HG03439 (cell line): ENCODE measurements at regions not wholly inside any gene's neighbourhood (a gene's known extent, or its start where the extent isn't known, plus 50 kb on each side); places are given as distances from the start of the nearest gene placed in this dataset.

Experiments used
- ATAC-seq: cut with Tn5 transposase; IDR thresholded peaks from one replicate; pipeline ENCODE4 v1.9.1; 2021; ENCODE audit warnings: mild to moderate bottlenecking, moderate library complexity; ENCODE audit not compliant: unreplicated experiment

DNA sequence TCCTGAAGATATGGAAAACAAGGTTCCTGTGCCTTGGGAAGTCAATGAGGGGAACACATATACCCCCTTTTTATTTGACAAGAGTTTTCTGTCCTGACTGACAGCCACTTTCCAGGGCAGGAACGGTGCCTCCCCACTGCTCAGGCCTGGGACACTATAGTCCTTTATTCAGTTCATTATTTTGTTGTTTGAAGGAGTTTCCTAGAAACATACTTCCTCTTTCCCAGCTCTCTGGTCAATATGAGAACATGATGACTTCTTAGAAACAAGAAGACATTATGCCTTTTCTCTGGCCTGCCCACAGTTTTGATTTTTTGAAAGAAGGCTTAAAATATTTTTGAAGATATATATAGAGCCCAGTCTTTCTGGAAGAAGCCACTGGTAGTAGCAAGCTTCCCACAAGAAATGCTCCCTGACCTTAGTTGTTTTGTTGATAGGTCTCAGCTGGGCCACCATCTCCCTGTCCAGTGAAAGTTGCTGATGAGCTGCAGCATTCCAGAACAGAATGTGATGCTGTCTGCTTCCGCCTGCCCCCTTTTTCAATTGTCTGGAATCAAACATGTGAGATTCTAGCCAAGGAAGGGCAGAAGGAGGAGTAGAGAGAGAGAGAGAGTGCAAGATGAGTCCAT, 122.7 kb upstream of the ADRA1D start:
- no peak for ATAC-seq

DNA sequence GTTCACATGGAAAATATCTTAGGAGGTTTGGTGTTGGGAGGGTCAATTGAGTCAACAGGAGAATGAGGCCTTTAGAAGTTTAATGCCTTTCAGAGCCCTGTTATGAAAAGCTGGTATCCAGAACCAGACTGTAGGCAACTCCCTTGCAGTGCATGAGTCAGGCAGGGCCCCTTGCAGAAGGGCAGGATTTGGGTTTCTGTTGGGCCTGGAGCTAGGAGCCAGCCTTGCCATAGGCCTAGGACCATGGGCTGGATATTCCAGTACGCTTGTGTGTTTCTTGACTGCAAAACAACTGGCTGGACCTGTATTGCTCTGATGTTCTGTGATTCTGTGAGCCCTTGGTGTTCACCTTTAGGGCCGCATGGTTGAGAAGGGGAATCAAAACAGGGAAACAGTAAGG, 121.8 kb upstream of the ADRA1D start:
- ATAC-seq, result no peak

DNA sequence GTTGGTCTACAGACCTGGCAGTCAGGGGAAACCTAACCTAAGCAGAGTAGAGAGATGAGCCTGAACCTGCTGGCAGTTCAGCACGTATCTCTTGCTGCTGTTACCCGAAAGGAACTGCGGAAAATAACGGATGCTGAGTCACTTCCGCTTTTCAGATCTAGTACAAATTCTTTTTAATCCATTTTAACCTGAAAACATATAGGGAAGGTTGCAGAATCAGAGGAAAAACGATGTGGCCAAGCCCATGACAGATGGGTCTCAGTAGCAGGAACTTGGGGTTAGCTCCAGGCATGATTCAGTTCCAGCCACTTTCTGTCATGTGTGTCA, 120.7 kb upstream of the ADRA1D start:
- no peak for ATAC-seq

DNA sequence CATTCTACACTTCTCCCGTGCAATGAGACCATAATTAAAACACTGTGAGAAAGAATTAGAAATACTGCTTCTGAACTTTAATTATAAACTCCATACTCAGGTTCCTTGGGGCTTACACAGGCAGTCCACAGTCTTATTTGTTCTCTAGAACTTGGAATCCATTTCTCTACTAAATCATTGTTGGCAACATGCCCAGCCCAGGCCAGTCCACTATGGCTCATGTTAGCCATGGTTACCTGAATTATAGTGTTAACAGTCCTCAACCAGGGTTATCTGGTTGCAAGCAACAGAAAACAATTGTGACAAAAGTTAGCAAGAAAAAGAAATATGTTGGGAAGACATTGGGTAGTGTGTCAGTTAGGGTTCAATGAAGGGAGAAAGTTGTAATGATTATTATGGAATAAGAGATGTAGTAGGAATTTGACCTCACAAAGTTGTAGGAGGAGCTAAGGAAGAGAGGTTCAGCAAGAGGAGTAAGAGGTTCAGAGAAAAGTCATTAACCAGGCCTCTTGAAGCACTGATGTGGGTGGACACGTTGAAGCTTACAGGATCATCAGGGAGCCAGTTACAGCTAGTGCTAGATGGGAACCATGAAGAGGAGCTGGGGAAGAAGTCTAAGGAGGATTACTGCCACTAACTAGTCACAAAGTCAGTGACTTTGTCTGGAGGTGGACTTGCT, 120.2 kb upstream of the ADRA1D start:
- no peak for ATAC-seq

DNA sequence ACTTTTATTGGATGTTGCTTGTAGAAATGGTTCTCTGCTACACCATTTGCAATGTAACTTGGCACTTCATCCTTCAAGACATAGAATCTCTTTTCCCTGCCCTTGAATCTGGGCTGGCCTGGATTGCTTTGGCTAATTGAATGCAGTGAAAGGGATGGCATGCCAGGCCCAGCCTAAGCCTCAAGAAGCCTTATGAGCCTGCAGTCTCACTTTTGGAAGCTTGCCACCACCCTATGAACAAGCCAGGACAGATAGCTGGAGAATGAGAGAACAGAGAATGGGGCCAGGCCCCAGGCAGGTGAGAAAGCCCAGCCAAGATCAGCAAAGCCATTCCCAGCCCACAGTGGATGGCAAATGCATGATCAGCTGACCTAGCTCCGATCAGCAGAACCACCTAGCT, 117.0 kb upstream of the ADRA1D start:
- no peak for ATAC-seq

DNA sequence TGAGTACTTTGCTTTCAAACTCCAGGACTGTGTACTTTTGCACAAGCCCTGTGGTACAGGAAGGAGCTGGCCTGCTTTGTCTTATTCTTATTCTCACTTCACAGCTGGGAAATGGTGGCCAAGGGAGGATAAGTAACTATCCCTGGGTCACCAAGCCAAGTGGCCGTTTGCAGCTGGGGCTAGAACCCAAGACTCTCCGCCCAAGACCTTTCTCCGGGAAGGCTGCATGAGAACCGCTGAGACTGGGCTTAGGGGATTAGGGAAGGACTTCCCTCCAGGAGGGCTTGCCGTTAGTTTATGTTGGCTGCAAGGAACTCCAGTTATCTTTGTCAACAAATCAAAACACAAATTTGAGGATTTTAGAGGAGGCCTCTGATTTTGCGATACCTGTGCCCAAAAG, 109.5 kb upstream of the ADRA1D start:
- ATAC-seq, result no peak

DNA sequence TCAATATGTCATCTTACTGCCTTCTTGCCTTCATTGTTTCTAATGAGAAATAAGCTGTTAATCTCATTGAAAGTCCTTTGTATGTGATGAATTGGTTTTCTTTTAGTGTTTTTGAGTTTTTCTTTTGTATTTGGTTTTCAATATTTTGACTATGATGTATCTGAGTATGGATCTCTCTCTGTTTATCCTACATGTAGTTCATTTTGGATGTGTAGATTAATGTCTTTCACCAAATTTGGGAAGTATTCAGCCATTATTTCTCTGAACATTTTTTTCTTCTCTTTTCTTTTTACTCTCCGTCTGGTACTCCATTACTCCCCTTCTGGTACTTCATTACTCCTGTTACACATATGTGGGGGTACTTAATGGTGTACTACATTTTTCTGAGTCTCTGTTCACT, 103.3 kb upstream of the ADRA1D start:
- no peak for ATAC-seq

DNA sequence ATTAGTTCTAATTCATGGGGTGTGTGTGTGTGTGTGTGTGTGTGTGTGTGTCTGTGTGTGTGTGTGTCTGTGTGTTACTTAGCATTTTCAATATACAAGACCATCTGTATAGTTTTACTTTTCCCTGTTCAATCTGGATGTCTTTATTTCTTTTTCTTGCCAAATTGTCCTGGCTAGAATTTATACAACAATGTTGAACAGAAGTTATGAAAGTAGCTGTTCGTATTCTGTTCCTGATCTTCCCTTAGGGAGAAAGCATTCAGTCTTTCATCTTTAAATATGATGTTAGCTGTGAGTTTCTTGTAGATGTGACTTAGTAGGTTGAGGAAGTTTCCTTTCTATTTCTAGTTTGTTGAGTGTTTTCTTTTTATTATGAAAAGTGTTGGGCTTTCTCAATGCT, 101.0 kb upstream of the ADRA1D start:
- no peak for ATAC-seq

DNA sequence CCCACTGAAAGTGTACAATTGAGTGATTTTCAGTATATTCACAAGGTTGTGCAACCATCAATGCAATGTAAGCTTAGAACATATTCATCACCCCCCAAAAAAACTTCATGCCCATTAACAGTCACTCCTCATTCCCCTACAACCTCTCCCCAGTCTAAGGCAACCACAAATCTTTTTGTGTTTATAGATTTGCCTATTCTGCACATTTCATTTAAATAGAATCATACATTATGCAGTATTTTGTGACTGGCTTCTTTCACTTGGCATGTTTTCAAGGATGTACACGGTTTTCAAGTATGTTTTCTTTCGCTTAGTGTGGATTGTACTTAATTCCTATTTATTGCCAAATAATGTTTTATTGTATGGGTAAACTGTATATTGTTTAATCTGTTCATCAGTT, 95.6 kb upstream of the ADRA1D start:
- ATAC-seq, result no peak

DNA sequence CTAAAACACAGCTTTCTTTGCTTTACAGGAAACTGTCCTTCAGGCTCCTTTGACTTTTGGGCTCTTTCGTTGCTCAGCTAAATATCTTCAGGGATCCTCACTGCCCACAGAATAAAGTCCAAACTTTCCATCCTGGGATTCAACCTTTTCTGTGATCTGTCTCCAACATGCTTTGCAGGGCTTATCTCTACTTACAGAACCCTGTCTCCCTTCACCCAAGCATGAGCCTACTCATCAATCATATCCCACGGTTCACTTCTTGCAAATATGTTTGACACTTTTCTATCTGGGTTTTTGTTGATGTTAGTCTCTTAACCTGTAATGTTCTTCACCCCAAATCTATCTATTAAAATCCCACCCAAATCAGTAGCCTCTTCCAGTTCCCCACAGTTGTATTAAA, 93.5 kb upstream of the ADRA1D start:
- ATAC-seq, result no peak

DNA sequence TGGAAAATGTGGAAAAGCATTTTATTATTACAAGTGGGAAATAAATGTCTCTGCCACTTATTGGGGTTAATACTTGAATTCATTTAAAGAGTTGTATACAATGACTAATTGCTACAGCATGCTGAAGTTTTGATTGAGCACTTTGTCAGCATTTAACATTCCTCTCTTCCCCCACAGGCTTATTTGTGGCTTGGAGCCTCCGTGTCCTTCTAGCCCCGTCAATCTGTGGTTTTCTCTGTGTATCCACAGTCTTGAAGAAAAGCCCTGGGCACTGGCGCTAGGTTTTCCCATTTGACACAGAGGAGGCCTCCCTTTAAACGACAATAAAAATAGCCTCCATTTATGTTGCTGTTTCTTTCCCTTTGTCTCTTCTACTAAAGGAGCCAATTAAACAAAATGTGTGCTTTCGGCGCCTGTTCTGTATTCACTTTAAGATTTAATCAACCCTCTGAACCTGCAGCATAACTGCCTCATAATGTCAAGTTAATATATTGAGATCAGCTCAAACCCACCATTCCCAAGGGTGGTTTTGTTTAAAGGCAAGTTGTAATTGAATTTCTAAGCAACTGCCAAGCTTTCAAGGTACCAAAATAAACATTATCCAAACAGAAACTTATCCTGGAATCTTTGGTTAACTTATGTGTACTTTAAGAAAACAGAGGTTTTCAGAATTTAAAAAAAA, 92.9 kb upstream of the ADRA1D start:
- ATAC-seq, result no peak

DNA sequence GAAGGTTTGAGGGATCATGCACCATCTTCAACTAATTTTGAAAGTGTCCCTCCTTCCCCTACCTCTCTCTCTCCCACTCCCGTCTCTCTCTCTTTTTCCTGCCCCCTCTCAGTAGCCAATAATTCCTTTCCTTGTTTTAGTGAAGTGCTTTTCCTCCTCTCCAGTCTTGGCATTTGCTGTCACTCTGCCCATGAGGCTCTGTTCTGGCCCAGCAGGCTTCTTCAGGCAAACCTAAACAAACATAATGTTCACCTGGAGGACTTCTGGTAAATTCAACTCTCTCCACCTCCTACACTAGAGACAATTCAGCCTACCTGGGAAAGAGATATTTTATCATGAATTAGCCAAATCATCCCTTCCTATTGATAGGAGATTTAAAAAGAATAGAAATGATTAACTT, 86.6 kb upstream of the ADRA1D start:
- ATAC-seq, result no peak

DNA sequence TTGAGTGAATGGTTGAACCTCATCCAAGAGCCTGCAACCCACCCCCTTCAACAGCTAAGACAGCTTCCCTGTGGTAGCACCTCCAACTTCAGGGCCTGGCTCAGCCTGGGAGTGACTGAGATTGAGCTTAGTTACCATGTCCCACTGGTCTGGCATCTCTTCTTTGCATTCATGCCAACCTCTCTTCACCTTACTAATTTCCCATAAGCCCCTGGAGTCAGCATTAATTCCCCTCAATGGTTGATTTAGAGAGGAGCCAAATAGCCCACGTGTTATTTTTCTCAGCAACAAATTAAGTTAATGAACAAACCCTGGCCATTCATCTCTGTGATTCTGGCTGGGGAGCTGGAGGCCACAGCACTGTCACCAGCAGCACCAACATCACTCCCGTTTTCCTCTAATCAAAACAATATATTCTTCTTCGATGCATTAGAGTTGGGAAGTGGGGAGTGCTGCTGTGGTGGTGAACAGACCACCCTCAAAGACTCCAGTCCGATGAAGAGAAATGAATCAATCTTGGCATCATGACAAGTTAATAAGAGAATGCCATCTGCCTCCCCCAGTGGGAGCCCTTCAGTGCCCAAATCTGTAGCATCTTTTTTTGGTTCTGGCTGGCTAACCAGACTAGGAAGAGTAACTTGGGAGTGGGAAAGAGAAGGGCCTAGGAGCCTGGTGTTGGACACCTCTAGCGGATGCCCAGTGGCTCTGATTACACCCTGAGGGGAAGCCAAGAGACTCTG, 83.2 kb upstream of the ADRA1D start:
- no peak for ATAC-seq

DNA sequence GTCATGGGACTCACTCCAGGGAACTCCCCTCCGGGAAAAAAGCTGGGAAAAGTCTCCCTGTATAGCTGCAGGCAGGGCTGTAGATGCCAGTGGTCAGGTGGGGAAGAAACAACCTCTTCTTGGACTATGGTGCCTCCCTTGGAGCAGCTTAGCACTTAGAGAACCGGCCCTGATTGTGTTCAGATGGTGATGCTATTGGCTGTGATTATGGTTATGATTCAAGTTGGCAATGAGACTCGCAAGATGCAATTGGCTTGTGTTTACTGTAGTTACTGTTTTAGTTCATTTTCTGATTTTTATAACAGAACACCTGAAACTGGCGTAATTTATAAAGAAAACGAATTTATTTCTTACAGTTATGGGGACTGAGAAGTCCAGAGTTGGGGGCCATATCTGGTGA, 80.9 kb upstream of the ADRA1D start:
- ATAC-seq, result no peak

DNA sequence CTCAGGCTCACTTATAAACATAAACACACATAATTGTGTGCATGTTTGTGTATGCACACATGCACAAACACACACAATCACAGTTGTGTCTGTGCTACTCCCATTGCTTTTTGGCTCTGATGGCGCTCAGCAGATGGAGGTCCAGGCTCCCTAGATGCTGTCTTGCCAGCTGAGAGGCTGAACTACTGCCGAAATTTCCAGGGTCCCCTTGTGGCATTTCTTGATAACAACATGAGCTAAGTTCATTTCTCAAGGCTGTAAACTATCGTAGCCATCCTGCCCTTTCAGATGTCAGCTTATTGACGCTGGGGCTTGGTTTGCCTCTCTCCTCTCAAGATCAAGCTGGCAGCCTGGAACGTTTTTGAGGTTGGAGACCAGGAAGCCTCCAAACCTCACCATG, 80.1 kb upstream of the ADRA1D start:
- no peak for ATAC-seq

DNA sequence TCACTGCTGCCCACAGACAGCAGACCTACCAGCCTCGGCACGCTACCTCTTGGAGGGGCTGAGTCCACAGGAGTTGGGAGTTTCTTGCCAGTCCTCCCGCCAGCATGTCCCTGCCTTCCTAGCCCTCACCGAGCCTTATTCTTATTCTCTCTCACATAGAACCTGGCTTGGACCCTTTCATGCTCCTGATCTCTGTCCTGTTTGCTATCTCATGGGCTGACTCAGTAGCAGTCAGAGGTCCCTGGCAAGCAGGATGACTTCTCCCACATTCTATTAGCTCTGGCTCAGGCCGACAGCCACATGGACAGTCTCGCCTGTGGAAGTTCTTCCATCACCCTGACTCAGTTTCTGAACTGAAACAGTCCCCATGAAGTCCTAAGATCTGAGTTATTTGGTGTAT, 79.5 kb upstream of the ADRA1D start:
- no peak for ATAC-seq

DNA sequence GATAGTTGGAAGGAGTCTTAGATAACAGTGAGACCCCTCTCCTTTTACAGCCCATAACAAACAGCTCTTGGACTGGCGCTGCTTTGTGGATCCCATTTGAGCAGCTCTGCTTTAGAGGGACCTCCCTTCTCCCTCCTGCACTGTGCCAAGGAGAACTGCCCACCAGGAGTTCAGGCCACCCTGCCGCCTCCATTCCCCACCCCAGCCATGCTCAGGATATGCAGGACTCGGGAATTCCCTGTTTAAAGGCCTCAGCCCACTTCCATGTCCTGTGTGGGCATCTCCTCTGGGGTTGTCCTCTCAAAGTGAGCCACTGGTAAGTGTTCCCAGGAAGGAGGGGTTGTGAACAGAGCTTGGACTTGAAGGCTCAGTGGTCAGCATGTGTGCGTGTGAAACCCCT, 78.9 kb upstream of the ADRA1D start:
- no peak for ATAC-seq

DNA sequence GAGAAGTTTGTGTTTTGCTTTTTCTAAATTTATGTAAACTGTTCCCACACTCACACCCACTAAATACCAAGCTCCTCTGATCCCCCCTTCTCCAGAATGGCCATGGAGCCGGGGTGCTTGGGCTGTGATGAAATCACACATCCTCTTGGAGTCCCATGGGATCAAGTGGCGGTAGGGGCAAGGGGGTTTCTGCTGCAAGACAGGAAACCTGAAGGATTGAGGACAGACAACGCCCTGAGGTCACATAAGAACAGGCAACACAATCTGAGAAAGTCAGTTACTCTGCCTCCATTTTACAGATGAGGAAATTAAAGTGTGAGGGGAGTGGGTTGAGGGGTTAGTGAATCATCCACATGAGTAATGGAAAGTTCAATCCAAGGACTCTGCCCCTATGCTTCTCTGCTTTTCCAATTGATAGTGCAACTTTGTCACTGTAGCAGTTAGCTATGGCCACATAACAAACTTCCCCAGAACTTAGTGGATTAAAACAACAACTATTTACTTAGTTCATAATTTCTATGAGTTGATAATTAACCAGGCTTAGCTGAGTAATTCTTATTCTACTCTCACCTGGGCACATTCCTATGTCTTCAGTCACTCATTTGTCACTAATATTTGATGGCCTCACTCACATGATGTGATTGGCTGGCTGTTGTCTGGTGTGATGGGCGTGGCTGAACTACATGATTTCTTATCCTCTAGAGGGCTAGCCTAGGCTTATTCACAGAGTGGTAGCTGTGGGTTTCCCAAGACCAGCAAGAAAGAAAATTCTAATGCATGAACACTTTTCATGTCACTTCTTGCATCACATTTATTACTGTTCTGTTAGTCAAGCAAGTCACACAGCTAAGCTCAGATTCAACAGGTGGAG, 77.3 kb upstream of the ADRA1D start:
- no peak for ATAC-seq

DNA sequence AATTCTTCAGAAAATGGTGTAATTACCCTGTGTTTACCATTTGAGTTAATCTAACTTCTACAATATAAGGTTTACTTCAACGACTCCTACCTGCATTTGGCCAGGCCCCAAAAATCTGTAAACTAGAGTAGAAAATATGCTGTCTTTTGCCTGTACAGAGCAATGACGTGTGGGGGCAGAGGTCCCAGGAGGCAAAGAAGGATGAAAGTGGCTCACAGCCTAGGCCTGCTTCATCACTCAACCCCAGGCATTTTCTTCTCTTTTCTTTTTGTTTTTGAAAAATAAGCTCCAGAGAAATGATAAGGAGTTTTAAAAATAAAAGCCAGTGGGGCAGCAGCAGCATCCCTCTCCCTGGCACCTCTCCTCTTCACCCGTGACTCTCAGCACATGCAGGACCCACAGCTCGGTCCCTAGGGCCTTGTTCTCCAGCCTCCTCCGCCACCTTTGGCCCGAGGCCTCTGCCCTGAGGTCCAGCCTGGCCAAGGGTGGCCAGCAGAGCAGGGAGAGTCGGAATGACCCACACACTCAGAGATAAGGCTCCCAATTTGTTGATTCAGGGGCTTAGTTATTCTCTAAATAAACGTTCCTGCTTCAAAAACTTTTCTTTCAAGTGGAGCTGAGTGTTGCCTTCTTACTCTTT, 76.6 kb upstream of the ADRA1D start:
- ATAC-seq, result no peak

DNA sequence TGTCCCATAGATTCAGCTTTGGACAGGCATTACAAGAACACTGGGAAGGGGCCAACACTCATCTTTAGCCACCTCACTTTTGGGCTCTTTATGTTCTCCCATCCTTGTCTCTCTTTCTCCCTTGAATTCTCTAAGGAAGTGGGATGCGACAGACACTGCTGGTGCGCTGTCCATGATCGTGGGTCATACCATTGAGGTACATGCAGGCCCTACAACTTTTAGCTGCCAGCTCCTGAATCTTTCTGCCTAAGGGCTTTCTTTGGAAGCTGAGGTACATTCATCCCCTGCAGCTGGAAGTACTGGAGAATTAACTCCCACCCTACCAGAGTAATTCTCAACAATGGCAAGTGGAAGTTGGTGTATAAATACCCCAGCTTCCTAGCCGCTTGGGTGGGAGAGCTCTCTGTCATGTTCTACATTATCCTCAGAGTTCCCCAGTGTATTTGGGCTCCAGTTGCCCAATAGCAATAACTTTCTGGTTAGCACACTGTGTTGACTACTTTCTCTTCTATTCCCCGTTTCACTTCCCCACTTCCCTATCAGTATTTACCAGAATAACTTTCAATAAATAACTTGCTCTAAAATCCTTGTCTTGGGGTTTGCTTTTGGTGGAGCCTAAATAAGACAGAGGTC, 75.6 kb upstream of the ADRA1D start:
- no peak for ATAC-seq
